ENCODE measurements at regions not wholly inside any gene's neighbourhood (a gene's known extent, or its start where the extent isn't known, plus 50 kb on each side); places are given as distances from the start of the nearest gene placed in this dataset.
A peak's percentile ranks its signal among the peaks of the same experiment; 100 is the strongest.

- TF ChIP-seq YY1 (IDR thresholded peaks at IDR 0.05; ENCODE audit: low read depth) (no peak), NFIC (IDR thresholded peaks at IDR 0.05) (no peak), MAX (IDR thresholded peaks at IDR 0.05) (no peak), RAD21 (IDR thresholded peaks at IDR 0.05; ENCODE audit: low read depth) (no peak), USF1 (IDR thresholded peaks at IDR 0.05) (no peak), TEAD4 (IDR thresholded peaks at IDR 0.05) (no peak), ZBTB7A (IDR thresholded peaks at IDR 0.05; ENCODE audit: low read depth) (no peak), TCF12 (IDR thresholded peaks at IDR 0.05; ENCODE audit: low read depth) (no peak), FOXM1 (IDR thresholded peaks at IDR 0.05; ENCODE audit: borderline replicate concordance, low read depth) (no peak), CEBPB (IDR thresholded peaks at IDR 0.05) (no peak), EGR1 (IDR thresholded peaks at IDR 0.05) (no peak), TAF1 (IDR thresholded peaks at IDR 0.05; ENCODE audit: low read depth) (no peak)
Measured at GRCh38 chr9:106693558-106693957, 169.4 kb upstream of the ZNF462 start.

- TF ChIP-seq EGR1 (IDR thresholded peaks at IDR 0.05) (no peak), TEAD4 (IDR thresholded peaks at IDR 0.05) (no peak), TAF1 (IDR thresholded peaks at IDR 0.05; ENCODE audit: low read depth) (no peak)
Measured at GRCh38 chr9:106696804-106697203, 166.2 kb upstream of the ZNF462 start.

GRCh38 chr9:106697390-106697749 lies 165.6 kb upstream of the ZNF462 start:
- TF ChIP-seq TEAD4 (IDR thresholded peaks at IDR 0.05) (no peak), USF1 (IDR thresholded peaks at IDR 0.05) (no peak), ZBTB7A (IDR thresholded peaks at IDR 0.05; ENCODE audit: low read depth) (no peak)

GRCh38 chr9:106697750-106698502 lies 165.0 kb upstream of the ZNF462 start:
- TF ChIP-seq NFIC (IDR thresholded peaks at IDR 0.05) (peak; percentile 30; the same call in 1 of the 2 replicates), CREB1 (IDR thresholded peaks at IDR 0.05; ENCODE audit: low read depth) (no peak)

GRCh38 chr9:106700676-106701075 lies 162.3 kb upstream of the ZNF462 start:
- TF ChIP-seq CREB1 (IDR thresholded peaks at IDR 0.05; ENCODE audit: low read depth) (no peak), EGR1 (IDR thresholded peaks at IDR 0.05) (no peak), TAF1 (IDR thresholded peaks at IDR 0.05; ENCODE audit: low read depth) (no peak)

- TF ChIP-seq EP300 (IDR thresholded peaks at IDR 0.05; ENCODE audit: borderline replicate concordance), result no peak
Measured at GRCh38 chr9:106701611-106702010, 161.4 kb upstream of the ZNF462 start.

GRCh38 chr9:106704056-106704615 lies 158.8 kb upstream of the ZNF462 start:
- no peak for TF ChIP-seq ZBTB7A (IDR thresholded peaks at IDR 0.05; ENCODE audit: low read depth)
- no peak for TF ChIP-seq TCF12 (IDR thresholded peaks at IDR 0.05; ENCODE audit: low read depth)
- no peak for TF ChIP-seq USF1 (IDR thresholded peaks at IDR 0.05)
- no peak for TF ChIP-seq CEBPB (IDR thresholded peaks at IDR 0.05)
- TF ChIP-seq EGR1 (IDR thresholded peaks at IDR 0.05), result no peak
- TF ChIP-seq RAD21 (IDR thresholded peaks at IDR 0.05; ENCODE audit: low read depth), result no peak
- no peak for TF ChIP-seq YY1 (IDR thresholded peaks at IDR 0.05; ENCODE audit: low read depth)
- no peak for TF ChIP-seq FOXM1 (IDR thresholded peaks at IDR 0.05; ENCODE audit: borderline replicate concordance, low read depth)
- no peak for TF ChIP-seq CREB1 (IDR thresholded peaks at IDR 0.05; ENCODE audit: low read depth)
- TF ChIP-seq MAX (IDR thresholded peaks at IDR 0.05), result no peak
- no peak for TF ChIP-seq EP300 (IDR thresholded peaks at IDR 0.05; ENCODE audit: borderline replicate concordance)
- no peak for TF ChIP-seq REST (IDR thresholded peaks at IDR 0.05; ENCODE audit: low read depth)

- TF ChIP-seq CREB1 (IDR thresholded peaks at IDR 0.05; ENCODE audit: low read depth) (no peak), TAF1 (IDR thresholded peaks at IDR 0.05; ENCODE audit: low read depth) (no peak), EGR1 (IDR thresholded peaks at IDR 0.05) (no peak), MAX (IDR thresholded peaks at IDR 0.05) (no peak), YY1 (IDR thresholded peaks at IDR 0.05; ENCODE audit: low read depth) (no peak), EP300 (IDR thresholded peaks at IDR 0.05; ENCODE audit: borderline replicate concordance) (no peak)
Measured at GRCh38 chr9:106707291-106707690, 155.7 kb upstream of the ZNF462 start.
